HG03135 (cell line): ENCODE measurements at regions not wholly inside any gene's neighbourhood (a gene's known extent, or its start where the extent isn't known, plus 50 kb on each side); places are given as distances from the start of the nearest gene placed in this dataset.
"Not testable (repeated sequence)": the region's sequence is repeated elsewhere in the genome, so short reads cannot be mapped to it uniquely, and the experiment has no call there.

ENCODE experiments used
- ATAC-seq: cut with Tn5 transposase; IDR thresholded peaks from one replicate; pipeline ENCODE4 v1.9.1; 2021; ENCODE audit warnings: mild to moderate bottlenecking, moderate library complexity; ENCODE audit not compliant: unreplicated experiment

DNA sequence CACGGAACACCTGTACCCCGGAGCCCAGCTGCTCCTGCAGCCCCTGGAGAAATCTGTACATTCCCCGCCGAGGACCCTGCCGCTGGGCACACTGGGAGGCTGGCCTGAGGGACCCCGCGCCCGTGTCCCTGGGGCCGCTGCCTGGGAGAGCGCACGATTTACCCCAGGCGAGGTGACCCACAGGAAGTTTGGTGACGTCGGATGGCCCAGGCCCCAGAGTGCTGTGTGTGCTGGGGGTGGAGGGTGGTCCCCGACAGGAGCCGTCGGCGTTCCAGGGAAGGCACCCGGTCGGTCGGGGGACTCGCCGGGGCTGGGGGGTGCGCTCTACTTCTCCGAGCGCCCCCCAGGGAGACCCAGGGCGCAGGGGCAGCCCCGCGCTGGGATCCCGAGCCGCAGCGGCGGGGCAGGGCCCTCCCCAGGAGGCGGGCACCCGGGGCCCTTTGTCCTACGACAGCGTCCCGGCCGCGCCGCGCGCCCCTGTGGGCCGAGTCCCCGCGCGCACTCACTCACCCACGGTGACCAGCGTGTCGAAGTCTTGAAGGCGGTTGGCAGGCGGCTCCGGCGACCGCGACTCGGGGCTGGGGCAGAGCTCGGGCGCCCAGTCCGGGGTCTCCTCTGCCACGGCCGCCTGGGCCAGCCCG is 167.9 kb upstream of the PRKX start:
- peak; percentile 45 for ATAC-seq

DNA sequence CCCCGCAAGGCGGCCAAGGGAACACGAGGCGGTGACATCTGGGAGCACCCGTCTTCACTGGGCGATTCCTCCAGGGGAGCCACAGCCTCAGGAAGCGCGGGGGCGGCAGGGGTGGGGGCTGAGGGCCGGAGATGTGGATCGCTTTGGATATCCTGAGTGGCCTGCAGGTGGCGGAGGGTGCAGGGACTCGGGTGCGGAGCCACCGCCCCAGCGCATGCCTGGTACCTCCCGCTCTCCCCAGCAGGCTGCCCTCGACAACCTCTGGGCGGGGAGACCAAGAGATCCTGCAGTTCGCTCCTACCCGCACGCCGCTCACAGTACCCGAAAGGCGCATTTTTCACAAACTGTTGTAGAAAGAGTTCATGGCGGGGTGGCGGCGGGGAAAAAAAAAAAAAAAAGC is 162.9 kb upstream of the PRKX start:
- ATAC-seq, result not testable (repeated sequence)

- ATAC-seq, result not testable (repeated sequence)
Measured at GRCh38 chrX:3875638-3876037, 162.2 kb upstream of the PRKX start.

DNA sequence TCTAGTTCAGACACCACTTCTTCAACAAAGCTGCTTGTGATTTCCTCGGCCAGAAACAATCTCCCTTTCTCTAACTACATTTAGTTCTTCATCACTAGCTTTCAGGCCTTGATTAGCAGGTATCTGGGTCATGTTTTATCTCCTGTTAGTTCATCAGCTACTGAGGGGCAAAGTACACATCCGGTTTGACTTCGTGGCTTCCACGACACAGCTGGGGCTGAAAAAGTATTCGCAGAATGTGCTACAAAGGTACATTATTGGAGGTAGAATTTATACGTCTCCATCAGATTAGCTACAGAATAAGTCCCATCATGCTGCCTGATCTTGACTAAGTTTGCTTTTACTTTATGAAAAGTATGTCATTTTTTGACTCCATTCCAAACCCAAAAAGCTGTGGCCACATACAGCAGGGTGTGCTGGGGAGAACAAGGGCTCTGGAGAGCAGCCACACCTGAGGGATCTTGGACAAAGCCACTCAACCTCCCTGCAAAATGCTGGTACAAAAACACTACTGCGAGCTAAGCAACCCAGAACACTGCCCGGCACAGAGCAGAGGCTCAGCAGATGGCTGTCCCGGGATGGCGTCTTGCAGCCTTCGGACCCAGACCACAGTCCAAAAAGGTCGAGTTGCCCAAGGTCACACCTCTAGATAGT is 158.9 kb upstream of the PRKX start:
- ATAC-seq, result not testable (repeated sequence)

GRCh38 chrX:3867067-3867831 is 153.8 kb upstream of the PRKX start:
- ATAC-seq, result not testable (repeated sequence)

DNA sequence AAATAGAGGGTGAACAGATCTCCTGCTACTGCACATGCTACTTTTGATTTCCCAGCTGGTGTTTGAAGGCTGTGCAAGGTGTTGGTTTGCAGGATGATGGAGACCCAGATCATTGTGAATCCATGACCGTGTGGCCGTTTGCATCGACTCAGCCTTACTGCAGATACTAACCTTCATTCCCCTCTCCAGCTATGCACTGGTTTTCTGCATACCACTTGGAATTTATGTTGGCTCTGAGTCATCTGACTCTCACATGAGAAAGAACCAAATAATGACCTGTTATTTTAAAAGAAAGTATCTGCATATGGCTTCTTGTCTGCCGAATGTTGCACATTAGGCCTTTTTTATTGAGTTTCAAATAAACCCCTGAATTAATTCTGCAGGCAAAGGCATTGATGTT is 144.9 kb upstream of the PRKX start:
- ATAC-seq, result not testable (repeated sequence)

- peak; percentile 97 for ATAC-seq
Measured at GRCh38 chrX:3843522-3844145, 130.2 kb upstream of the PRKX start.

GRCh38 chrX:3842822-3843521 is 129.5 kb upstream of the PRKX start:
- ATAC-seq, result peak; percentile 58

- not testable (repeated sequence) for ATAC-seq
Measured at GRCh38 chrX:3838754-3839153, 125.3 kb upstream of the PRKX start.

- ATAC-seq, result not testable (repeated sequence)
Measured at GRCh38 chrX:3837958-3838643, 124.7 kb upstream of the PRKX start.

GRCh38 chrX:3837211-3837610 is 123.8 kb upstream of the PRKX start:
- ATAC-seq, result not testable (repeated sequence)

GRCh38 chrX:3833761-3834542 is 120.5 kb upstream of the PRKX start:
- ATAC-seq, result not testable (repeated sequence)

DNA sequence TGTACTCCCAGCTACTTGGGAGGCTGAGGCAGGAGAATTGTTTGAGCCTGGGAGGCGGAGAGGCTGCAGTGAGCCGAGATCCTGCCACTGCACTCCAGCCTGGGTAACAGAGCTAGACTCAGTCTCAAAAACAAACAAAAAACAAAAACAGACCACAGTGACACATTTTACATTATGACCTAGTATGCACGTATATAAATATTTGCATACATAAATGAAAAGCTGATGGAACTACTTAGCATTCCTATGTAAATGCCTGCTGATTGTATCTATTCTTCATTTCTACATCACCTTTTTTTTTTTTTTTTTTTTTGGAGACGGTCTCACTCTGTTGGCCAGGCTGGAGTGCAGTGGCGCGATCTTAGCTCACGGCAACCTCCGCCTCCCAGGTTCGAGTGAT is 116.6 kb upstream of the PRKX start:
- ATAC-seq, result not testable (repeated sequence)

- not testable (repeated sequence) for ATAC-seq
Measured at GRCh38 chrX:3829041-3829531, 115.6 kb upstream of the PRKX start.

- not testable (repeated sequence) for ATAC-seq
Measured at GRCh38 chrX:3828378-3829040, 115.1 kb upstream of the PRKX start.

GRCh38 chrX:3824008-3824407 is 110.6 kb upstream of the PRKX start:
- ATAC-seq, result not testable (repeated sequence)

- no peak for ATAC-seq
Measured at GRCh38 chrX:3820167-3820566, 106.7 kb upstream of the PRKX start.

DNA sequence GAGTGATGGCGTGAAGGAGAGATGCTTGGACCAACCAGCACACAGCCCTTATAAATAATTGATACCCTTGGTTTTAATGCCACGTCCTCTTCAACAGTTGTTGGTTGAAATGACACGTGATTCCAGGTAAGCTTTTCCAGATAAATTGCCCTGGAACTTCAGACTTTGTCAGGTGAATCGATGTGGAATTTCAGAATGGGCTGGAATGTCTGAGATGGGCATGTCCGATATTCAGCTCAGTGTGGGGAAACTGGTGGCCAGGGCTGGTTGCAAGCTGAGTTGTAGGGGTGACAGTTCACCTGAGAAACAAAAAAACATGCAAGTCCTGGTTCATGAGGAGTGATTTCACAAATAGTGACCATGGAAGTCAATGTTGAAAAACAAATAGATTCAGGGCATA is 104.0 kb upstream of the PRKX start:
- ATAC-seq, result not testable (repeated sequence)
